OCI-LY1 (cell line): ENCODE measurements at regions not wholly inside any gene's neighbourhood (a gene's known extent, or its start where the extent isn't known, plus 50 kb on each side); places are given as distances from the start of the nearest gene placed in this dataset.

Experiments
- H2AFZ ChIP-seq: fragments of 200-600 bp; sonication (generic), shearing (Covaris generic); 2 replicates; pipeline ENCODE4 v1.6.0; 2014; ENCODE audit warnings: antibody characterized with exemption, mild to moderate bottlenecking, low read length
- H3F3A ChIP-seq: fragments of 200-600 bp; sonication (generic), shearing (Covaris generic); 2 replicates; pipeline ENCODE4 v1.6.0; 2014; ENCODE audit warnings: mild to moderate bottlenecking, antibody characterized with exemption, low read length, moderate library complexity; ENCODE audit not compliant: insufficient read depth
- H3K27ac ChIP-seq: fragments of 200-600 bp; sonication (generic); 2 replicates; pipeline ENCODE4 v1.5.1; 2014; ENCODE audit warnings: low read length, mixed run types, mild to moderate bottlenecking, low read depth; ENCODE audit not compliant: poor library complexity, severe bottlenecking
- H3K27me3 ChIP-seq: fragments of 200-600 bp; sonication (generic); 2 replicates; pipeline ENCODE4 v1.6.0; 2014; ENCODE audit warnings: antibody characterized with exemption, mild to moderate bottlenecking, low read length, moderate library complexity; ENCODE audit not compliant: insufficient read depth
- H3K36me3 ChIP-seq: fragments of 200-600 bp; sonication (generic); 2 replicates; pipeline ENCODE4 v1.6.1; 2014; ENCODE audit warnings: mild to moderate bottlenecking, antibody characterized with exemption, low read length, moderate library complexity, mixed read lengths; ENCODE audit not compliant: insufficient read depth
- H3K4me1 ChIP-seq: fragments of 200-600 bp; sonication (generic); 2 replicates; pipeline ENCODE4 v1.5.1; 2014; ENCODE audit warnings: mild to moderate bottlenecking, low read length, moderate library complexity; ENCODE audit not compliant: insufficient read depth, severe bottlenecking
- H3K4me2 ChIP-seq: fragments of 200-600 bp; sonication (generic), shearing (Covaris generic); 2 replicates; pipeline ENCODE4 v1.6.1; 2014; ENCODE audit warnings: low read length
- H3K4me3 ChIP-seq: fragments of 200-600 bp; sonication (generic); 2 replicates; pipeline ENCODE4 v1.5.1; 2014; ENCODE audit warnings: low read length, low read depth, mild to moderate bottlenecking, mixed read lengths; ENCODE audit not compliant: poor library complexity, severe bottlenecking
- H3K79me2 ChIP-seq: fragments of 200-600 bp; shearing (Covaris generic); 2 replicates; pipeline ENCODE4 v1.6.1; 2016; ENCODE audit warnings: mixed run types, low read length, mixed read lengths; ENCODE audit not compliant: insufficient read depth
- H3K9ac ChIP-seq: fragments of 200-600 bp; sonication (generic), shearing (Covaris generic); 2 replicates; pipeline ENCODE4 v1.6.1; 2014; ENCODE audit warnings: mild to moderate bottlenecking, low read length, mixed read lengths
- H3K9me2 ChIP-seq: fragments of 200-600 bp; sonication (generic), shearing (Covaris generic); 2 replicates; pipeline ENCODE4 v1.6.1; 2014; ENCODE audit warnings: low read depth, mild to moderate bottlenecking, low read length, mixed read lengths
- H3K9me3 ChIP-seq: fragments of 200-600 bp; shearing (Covaris generic); 2 replicates; pipeline ENCODE4 v1.6.1; 2014; ENCODE audit warnings: low read length, mixed read lengths
- H4K20me1 ChIP-seq: fragments of 200-600 bp; sonication (generic), shearing (Covaris generic); 2 replicates; pipeline ENCODE4 v1.6.0; 2016; ENCODE audit warnings: mild to moderate bottlenecking, low read length; ENCODE audit not compliant: insufficient read depth
- CTCF ChIP-seq: fragments of 200-600 bp; sonication (generic), shearing (Covaris generic); IDR thresholded peaks from 2 replicates; pipeline ENCODE4 v1.5.1; 2017; ENCODE audit warnings: mild to moderate bottlenecking, antibody characterized with exemption, low read length, moderate library complexity, mixed read lengths
- EZH2 ChIP-seq: fragments of 200-600 bp; sonication (generic), shearing (Covaris generic); IDR thresholded peaks from 2 replicates; pipeline ENCODE4 v1.8.0; 2017; ENCODE audit warnings: borderline replicate concordance, mixed run types, mild to moderate bottlenecking, antibody characterized with exemption, low read length, moderate library complexity, mixed read lengths

- no peaks in the 10 kb centered on the region for H3K4me1 ChIP-seq
- H3K9me3 ChIP-seq, result no peaks in the 10 kb centered on the region
- H3K9me2 ChIP-seq, result no peaks in the 10 kb centered on the region
- no peaks in the 10 kb centered on the region for H3K36me3 ChIP-seq
- no peak overlapping the region for H3K27ac ChIP-seq
- TF ChIP-seq EZH2, result no peak
- TF ChIP-seq CTCF, result no peak
- H4K20me1 ChIP-seq, result no peaks in the 10 kb centered on the region
- no peaks in the 10 kb centered on the region for H3K27me3 ChIP-seq
- H3F3A ChIP-seq, result no peaks in the 10 kb centered on the region
- H3K9ac ChIP-seq, result no peak overlapping the region
- no peak overlapping the region for H3K4me3 ChIP-seq
- H2AFZ ChIP-seq, result no peak overlapping the region
- H3K4me2 ChIP-seq, result no peak overlapping the region
- H3K79me2 ChIP-seq, result no peaks in the 10 kb centered on the region
Measured at GRCh38 chr5:26535215-26535614, 503.2 kb downstream of the CDH9 start.

GRCh38 chr5:26530305-26530704, 508.1 kb downstream of the CDH9 start:
- no peak overlapping the region for H2AFZ ChIP-seq
- no peaks in the 10 kb centered on the region for H3K9me3 ChIP-seq
- H3K4me3 ChIP-seq, result no peak overlapping the region
- H3K79me2 ChIP-seq, result no peaks in the 10 kb centered on the region
- H3K27me3 ChIP-seq, result no peaks in the 10 kb centered on the region
- H3K4me2 ChIP-seq, result no peak overlapping the region
- TF ChIP-seq CTCF (no peak), EZH2 (no peak)
- H3K9me2 ChIP-seq, result no peaks in the 10 kb centered on the region
- no peaks in the 10 kb centered on the region for H3F3A ChIP-seq
- no peak overlapping the region for H3K9ac ChIP-seq
- no peaks in the 10 kb centered on the region for H4K20me1 ChIP-seq
- H3K36me3 ChIP-seq, result no peaks in the 10 kb centered on the region
- no peak overlapping the region for H3K27ac ChIP-seq
- no peaks in the 10 kb centered on the region for H3K4me1 ChIP-seq

- H3K4me1 ChIP-seq, result no peaks in the 10 kb centered on the region
- TF ChIP-seq CTCF (no peak), EZH2 (no peak)
- H3K79me2 ChIP-seq, result no peaks in the 10 kb centered on the region
- H3K27ac ChIP-seq, result no peak overlapping the region
- H3K4me3 ChIP-seq, result no peak overlapping the region
- H3K27me3 ChIP-seq, result no peaks in the 10 kb centered on the region
- no peaks in the 10 kb centered on the region for H4K20me1 ChIP-seq
- H3K36me3 ChIP-seq, result no peaks in the 10 kb centered on the region
- H3K4me2 ChIP-seq, result no peak overlapping the region
- H2AFZ ChIP-seq, result no peak overlapping the region
- no peak overlapping the region for H3K9ac ChIP-seq
- no peaks in the 10 kb centered on the region for H3K9me2 ChIP-seq
- H3K9me3 ChIP-seq, result no peaks in the 10 kb centered on the region
- H3F3A ChIP-seq, result no peaks in the 10 kb centered on the region
Measured at GRCh38 chr5:26519245-26519644, 519.1 kb downstream of the CDH9 start.
